Activated T-helper 2 cell treated with anti-CD3 and anti-CD28 coated beads, Interferon-gamma antibody, Interleukin-2, Interleukin-4, amounts not matched to agents 10 μg/mL and 5 μg/mL and 100 μg/mL, durations not matched to agents 14 hours and 24 hours and 36 hours (primary cell): ENCODE measurements at regions not wholly inside any gene's neighbourhood (a gene's known extent, or its start where the extent isn't known, plus 50 kb on each side); places are given as distances from the start of the nearest gene placed in this dataset.

Source experiments
- DNase-seq: peaks from one replicate; pipeline ENCODE4 v3.0.0; 2021; ENCODE audit warnings: low spot score
- H3K27ac Mint-ChIP-seq: one replicate; pipeline ENCODE4 v1.8.0; 2021; ENCODE audit warnings: mixed read lengths
- H3K27me3 Mint-ChIP-seq: one replicate; pipeline ENCODE4 v1.8.0; 2021; ENCODE audit warnings: low read depth, mixed read lengths
- H3K36me3 Mint-ChIP-seq: one replicate; pipeline ENCODE4 v1.8.0; 2021; ENCODE audit warnings: low read depth, mixed read lengths
- H3K4me1 Mint-ChIP-seq: one replicate; pipeline ENCODE4 v1.8.0; 2021; ENCODE audit warnings: low read depth, mixed read lengths
- H3K4me3 Mint-ChIP-seq: one replicate; pipeline ENCODE4 v1.8.0; 2021; ENCODE audit warnings: low read depth, mild to moderate bottlenecking, moderate library complexity, mixed read lengths
- H3K9me3 Mint-ChIP-seq: one replicate; pipeline ENCODE4 v1.8.0; 2021; ENCODE audit warnings: mixed read lengths
- intact Hi-C: fragments of 100-400 bp; cut with micrococcal nuclease; formaldehyde crosslinking; loops from one replicate; pipeline ENCODE4 v1.15.1; 2023

DNA sequence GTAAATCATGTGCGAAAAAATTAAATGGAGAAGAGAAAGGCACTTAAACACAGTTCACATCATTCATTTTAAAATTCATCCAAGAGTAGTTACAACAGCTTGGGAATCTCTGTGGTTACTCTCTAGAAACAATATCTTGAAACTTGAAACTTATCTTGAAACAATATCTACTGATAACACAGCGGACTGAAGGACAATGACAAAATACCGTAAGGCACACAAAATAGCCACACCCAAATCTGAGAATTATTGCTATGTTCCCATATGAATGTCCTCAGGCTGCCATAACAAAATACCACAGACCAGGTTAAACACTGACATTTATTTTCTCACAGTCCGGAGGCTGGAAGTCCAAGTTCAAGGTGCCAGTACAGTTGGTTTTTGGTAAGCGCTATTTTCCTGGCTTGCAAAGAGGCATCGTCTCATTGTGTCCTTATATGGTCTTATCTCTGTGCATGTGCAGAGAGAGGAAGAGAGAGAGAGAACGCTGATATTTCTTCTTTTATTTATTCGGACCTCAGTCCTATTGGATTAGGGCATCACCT, 122.5 kb upstream of the BTBD3 start:
- Mint-ChIP-seq H3K27me3 (no peaks in the 10 kb centered on the region), H3K9me3 (no peaks in the 10 kb centered on the region), H3K4me3 (no peak overlapping the region), H3K27ac (no peak overlapping the region), H3K4me1 (no peaks in the 10 kb centered on the region), H3K36me3 (no peaks in the 10 kb centered on the region)
- intact Hi-C loops = no loop called here
- no peak for DNase-seq

DNA sequence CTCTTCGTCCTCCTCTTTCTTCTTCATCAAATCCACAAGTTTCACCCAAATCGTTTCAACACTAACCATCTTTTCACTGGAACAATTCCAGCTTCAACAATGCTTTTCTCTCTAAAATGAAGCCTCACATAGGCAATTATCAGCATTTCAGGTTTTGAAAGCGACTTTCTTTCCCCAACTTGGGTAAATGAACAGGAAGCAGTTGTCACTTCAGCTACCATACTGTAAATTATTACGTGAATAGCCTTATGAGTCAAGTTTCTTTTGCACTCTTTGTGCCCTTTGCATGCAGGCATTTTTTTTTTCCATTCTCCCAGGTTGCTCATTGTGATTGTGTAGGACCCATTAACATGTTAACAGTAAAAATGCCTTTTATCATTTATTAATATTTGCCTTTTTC, 121.7 kb upstream of the BTBD3 start:
- Mint-ChIP-seq H3K4me1 (no peaks in the 10 kb centered on the region), H3K9me3 (no peaks in the 10 kb centered on the region), H3K36me3 (no peaks in the 10 kb centered on the region), H3K27me3 (no peaks in the 10 kb centered on the region), H3K27ac (no peak overlapping the region), H3K4me3 (no peak overlapping the region)
- intact Hi-C loops = no loop called here
- no peak for DNase-seq

DNA sequence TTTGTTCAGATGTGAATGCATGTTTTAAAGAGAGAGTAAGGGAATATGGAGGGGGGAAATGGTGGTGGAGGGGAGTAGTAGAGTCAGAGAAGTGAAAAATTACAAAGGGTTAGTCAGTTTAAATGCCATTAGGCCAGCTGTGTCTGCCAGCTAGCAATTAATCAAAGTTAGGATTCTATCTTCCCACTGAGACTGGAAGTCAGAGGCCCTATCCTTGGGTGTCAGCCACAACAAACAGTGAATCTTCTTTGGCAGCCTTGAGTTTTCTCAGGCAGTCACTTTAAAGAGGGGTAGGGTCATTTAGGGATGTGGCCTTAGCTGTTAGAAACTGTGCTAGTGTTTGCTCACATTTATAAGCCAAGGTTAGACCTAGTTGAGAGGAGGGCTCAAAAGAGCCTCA, 120.5 kb upstream of the BTBD3 start:
- Mint-ChIP-seq H3K9me3 (no peaks in the 10 kb centered on the region), H3K4me3 (no peak overlapping the region), H3K27ac (no peak overlapping the region), H3K27me3 (no peaks in the 10 kb centered on the region), H3K4me1 (no peaks in the 10 kb centered on the region), H3K36me3 (no peaks in the 10 kb centered on the region)
- intact Hi-C loops = no loop called here
- no peak for DNase-seq

DNA sequence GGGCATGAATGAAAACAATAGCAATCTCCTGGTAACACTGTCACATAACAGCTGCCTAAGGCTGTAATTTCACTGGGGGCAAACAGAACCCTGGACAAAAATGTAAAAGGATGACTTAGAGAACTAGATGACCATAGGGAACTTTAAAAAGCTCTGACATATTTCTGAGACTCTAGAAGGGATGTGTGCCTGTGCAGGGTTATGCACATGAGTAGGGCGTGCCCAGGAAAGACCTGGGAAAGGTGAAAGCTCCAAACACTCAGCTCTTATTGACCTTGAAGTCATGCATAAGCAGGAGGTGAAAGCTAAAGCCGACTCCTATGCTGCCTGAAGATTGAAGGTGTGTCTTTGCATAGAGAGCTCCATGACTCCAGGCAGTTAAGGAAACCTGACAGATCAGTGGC, 118.4 kb upstream of the BTBD3 start:
- DNase-seq = no peak
- Mint-ChIP-seq H3K4me3 (no peak overlapping the region), H3K27ac (no peak overlapping the region), H3K9me3 (no peaks in the 10 kb centered on the region), H3K36me3 (no peaks in the 10 kb centered on the region), H3K4me1 (no peaks in the 10 kb centered on the region), H3K27me3 (no peaks in the 10 kb centered on the region)
- intact Hi-C loops = no loop called here

DNA sequence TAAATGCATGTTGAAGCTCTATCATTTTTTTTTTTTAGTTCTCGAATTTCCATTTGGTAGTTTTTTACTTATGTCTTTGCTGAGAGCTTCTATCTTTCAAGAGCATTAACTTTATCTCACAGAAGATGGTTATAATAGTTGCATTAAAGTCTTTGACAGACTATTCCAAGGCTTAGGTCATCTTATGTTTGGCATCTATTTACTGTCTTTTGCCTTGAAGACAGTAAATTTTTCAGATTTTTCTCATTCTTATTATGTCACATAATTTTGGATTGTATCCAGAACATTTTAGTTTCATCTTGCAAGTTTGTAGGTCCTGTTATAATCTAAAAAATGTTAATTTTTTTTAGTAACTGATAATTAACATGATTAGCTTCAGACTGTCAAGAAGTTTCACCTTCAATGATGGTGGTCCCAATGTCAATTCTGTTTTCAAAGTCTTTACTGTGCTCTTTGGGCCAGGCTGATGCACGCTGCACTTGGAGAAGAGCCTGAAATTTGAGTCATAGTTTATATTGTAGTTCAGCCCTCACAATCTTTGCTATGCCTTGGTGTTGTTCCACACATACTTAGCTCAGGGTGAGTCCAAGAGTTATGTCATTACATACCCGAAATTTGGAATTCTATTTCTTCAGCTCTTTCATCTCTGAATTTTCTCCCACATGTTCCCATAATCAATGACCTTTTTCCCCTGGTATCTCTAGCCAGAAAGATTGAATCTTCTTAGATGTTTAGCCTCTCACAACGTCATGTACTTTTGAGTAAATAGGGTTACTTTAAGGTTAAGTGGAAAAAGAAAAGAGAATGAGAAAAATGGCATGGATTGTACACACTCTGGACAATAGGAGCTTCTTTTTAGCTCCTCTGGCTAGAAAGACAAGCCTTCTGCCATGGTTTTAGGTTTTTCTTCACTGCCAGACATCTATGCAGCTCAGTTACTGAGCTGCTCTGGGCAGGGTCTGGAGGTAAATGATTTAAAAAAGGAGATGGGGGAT, 110.3 kb upstream of the BTBD3 start:
- no peak for DNase-seq
- H3K27ac Mint-ChIP-seq = no peak overlapping the region
- H3K27me3 Mint-ChIP-seq = no peaks in the 10 kb centered on the region
- H3K4me1 Mint-ChIP-seq = no peaks in the 10 kb centered on the region
- intact Hi-C loops = no loop called here
- H3K36me3 Mint-ChIP-seq = no peaks in the 10 kb centered on the region
- H3K4me3 Mint-ChIP-seq = no peak overlapping the region
- no peaks in the 10 kb centered on the region for H3K9me3 Mint-ChIP-seq

- Mint-ChIP-seq H3K27me3 (no peaks in the 10 kb centered on the region), H3K9me3 (no peaks in the 10 kb centered on the region), H3K36me3 (no peaks in the 10 kb centered on the region), H3K4me1 (no peaks in the 10 kb centered on the region), H3K4me3 (no peak overlapping the region), H3K27ac (no peak overlapping the region)
- DNase-seq = no peak
- intact Hi-C loops = no loop called here
Observed at GRCh38 chr20:11808841-11809240, 108.9 kb upstream of the BTBD3 start.

DNA sequence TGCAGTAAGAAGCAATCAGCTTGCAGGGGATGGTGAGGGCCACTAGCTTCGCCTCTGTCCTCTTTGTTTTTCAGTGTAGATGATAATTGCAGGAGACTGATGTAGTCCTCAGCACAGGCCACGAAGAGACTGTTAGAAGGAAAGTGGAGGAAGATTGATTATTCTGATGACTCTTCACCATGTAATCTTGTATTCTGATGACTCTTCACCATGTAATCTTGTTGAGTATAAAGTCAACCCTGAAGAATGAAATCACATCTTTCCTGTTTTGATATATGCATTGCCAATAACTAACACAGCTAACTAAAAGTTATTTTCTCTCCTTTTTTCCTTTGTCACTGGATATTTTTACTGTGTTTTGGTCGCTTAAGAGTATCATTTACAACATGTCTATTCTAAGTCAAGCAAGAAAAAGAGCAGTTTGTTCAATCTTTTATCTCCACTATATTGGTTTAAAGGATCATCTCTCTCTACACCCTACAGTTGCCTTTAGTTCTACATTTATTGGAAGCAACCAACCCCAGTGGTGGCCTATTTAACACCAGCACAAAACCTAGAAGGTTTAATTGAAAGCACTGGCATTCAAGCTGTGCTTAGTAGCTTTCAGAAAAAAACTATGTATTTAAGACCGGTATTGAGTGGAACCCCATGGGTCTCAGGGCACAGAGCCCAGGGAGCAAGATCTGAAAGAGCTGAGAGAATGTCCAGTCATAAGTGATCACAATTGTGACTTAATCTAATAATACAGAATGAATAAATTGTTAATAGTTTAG, 107.2 kb upstream of the BTBD3 start:
- no peaks in the 10 kb centered on the region for H3K9me3 Mint-ChIP-seq

DNA sequence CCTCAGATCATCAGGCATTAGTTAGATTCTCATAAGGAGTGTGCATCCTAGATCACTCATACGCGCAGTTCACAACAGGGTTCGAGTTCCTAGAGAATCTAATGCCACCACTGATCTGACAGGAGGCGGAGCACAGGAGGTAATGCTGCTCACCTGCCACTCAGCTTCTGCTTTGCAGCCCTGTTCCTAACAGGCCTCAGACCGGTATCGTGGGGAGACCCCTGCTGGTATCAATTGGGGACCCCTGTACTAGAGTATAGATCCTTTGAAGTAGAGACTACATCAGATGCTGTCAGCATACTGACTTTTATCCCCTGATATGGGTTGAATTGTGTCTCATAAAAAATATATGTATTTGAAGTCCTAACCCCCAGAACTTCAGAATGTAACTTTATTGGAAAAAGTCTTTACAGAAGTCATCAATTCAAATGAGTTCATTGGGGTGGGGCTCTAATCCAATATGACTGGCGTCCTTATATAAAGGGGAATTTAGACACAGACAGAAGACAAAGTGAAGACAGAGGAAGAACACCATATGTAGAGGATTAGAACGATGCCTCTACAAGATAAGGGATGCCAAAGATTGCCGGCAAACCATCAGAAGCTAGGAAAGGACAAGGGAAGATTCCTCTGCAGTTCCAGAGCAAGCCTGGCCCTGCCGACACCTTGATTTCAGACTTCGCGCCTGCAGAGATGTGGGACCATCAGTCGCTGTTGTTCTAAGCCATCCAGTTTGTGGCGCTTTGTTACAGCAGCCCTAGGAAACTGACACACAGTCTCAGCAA, 104.4 kb upstream of the BTBD3 start:
- no peak overlapping the region for H3K27ac Mint-ChIP-seq
- no peaks in the 10 kb centered on the region for H3K36me3 Mint-ChIP-seq
- DNase-seq = no peak
- H3K9me3 Mint-ChIP-seq = no peaks in the 10 kb centered on the region
- no peak overlapping the region for H3K4me3 Mint-ChIP-seq
- H3K4me1 Mint-ChIP-seq = no peaks in the 10 kb centered on the region
- H3K27me3 Mint-ChIP-seq = no peaks in the 10 kb centered on the region
- intact Hi-C loops = no loop called here

More for the DNA sequence above, 107.2 kb upstream of the BTBD3 start:
- no peak for DNase-seq
- intact Hi-C loops = no loop called here
- H3K27me3 Mint-ChIP-seq = no peaks in the 10 kb centered on the region
- H3K27ac Mint-ChIP-seq = no peak overlapping the region
- H3K4me1 Mint-ChIP-seq = no peaks in the 10 kb centered on the region
- H3K4me3 Mint-ChIP-seq = no peak overlapping the region
- no peaks in the 10 kb centered on the region for H3K36me3 Mint-ChIP-seq

DNA sequence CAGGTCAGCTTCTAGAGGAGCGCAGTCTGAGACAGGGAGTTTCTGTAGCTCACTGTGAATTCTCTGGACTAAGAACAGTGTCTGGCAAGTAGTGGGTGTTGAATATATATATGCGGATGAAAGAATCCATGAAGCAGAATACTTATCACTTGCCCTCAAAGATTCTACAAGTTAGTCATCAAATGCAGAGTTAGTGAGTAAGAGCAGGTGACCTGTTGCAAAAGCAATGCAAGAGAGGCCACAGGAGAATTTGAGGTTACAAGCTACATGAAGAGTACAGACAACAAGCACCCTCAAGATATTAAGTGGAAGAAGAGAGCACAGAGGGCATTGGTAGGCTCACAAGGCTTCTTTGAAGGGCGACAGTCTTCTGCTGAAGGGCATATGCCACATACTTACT, 103.4 kb upstream of the BTBD3 start:
- Mint-ChIP-seq H3K9me3 (no peaks in the 10 kb centered on the region), H3K27me3 (no peaks in the 10 kb centered on the region), H3K4me1 (no peaks in the 10 kb centered on the region), H3K27ac (no peak overlapping the region), H3K36me3 (no peaks in the 10 kb centered on the region), H3K4me3 (no peak overlapping the region)
- intact Hi-C loops = no loop called here
- no peak for DNase-seq

DNA sequence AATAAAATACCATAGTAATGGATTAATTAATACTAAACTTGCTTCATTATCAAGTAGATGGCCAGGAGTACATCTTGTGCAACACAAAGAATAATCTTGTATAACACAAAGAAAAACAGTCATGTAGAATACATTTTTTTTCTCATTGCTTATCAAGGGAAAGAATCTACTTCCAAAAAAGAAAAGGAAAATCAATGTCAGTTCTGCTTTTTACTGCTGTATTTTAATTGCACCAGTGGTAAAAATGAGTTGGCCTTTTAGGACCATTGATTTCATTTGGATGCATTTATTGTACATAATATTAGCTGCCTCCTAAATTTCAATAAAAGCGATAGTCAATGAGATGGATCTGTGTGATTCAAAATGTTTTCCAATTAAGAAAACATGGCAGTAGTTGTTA, 96.9 kb upstream of the BTBD3 start:
- H3K9me3 Mint-ChIP-seq = no peaks in the 10 kb centered on the region
- no peaks in the 10 kb centered on the region for H3K36me3 Mint-ChIP-seq
- intact Hi-C loops = no loop called here
- no peaks in the 10 kb centered on the region for H3K27me3 Mint-ChIP-seq
- H3K4me1 Mint-ChIP-seq = no peaks in the 10 kb centered on the region
- DNase-seq = no peak
- H3K27ac Mint-ChIP-seq = no peak overlapping the region
- no peak overlapping the region for H3K4me3 Mint-ChIP-seq

DNA sequence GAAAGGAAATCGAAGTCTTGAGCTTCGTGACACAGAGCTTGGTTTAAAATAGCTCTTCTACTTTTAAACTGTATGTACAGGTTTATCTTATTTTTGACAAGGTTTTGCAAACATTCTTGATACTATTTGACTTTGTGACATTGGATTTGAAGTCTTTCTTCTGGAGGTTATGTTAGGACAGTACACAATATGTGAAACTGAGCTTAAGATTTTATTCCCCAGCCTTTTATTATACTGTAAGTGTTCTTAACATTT, 95.2 kb upstream of the BTBD3 start:
- Mint-ChIP-seq H3K4me3 (no peak overlapping the region), H3K9me3 (no peaks in the 10 kb centered on the region), H3K27me3 (no peaks in the 10 kb centered on the region), H3K27ac (no peak overlapping the region), H3K4me1 (no peaks in the 10 kb centered on the region), H3K36me3 (no peaks in the 10 kb centered on the region)
- intact Hi-C loops = no loop called here
- no peak for DNase-seq

DNA sequence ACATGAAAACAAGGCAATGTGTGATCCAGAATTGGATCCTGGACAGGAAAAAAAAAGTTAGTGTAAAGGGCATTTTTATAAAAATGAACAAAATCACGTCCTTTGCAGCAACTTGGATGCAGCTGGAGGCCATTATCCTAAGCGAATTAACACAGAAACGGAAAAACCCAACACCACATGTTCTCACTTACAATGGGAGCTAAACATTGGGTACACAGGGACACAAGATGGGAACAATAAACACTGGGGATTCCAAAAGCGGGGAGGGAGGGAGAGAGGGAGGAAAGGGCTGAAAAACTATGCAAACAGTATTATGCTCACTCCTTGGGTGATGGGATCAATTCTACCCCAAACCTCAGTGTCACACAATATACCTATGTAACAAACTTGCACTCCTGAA, 91.4 kb upstream of the BTBD3 start:
- H3K27me3 Mint-ChIP-seq = no peaks in the 10 kb centered on the region
- H3K4me1 Mint-ChIP-seq = no peaks in the 10 kb centered on the region
- H3K36me3 Mint-ChIP-seq = no peaks in the 10 kb centered on the region
- intact Hi-C loops = no loop called here
- no peaks in the 10 kb centered on the region for H3K9me3 Mint-ChIP-seq
- no peak overlapping the region for H3K27ac Mint-ChIP-seq
- no peak for DNase-seq
- no peak overlapping the region for H3K4me3 Mint-ChIP-seq

DNA sequence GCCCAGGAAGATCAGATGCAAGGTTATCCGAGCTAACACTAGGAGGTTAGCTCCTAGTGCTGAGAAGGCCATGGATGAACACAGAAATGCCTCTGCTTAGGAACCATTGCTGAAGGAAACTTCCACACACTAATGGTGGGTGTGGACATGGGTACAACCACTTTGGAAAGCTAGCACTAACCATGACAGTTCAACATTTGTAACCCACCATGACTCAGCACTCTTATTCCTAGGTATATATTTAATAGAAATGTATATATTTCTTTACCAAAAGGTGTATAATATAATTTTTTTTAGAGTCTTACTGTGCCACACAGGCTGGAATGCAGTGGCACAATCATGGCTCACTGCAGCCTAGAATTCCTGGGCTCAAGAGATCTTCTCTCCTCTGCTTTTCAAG, 85.3 kb upstream of the BTBD3 start:
- Mint-ChIP-seq H3K27me3 (no peaks in the 10 kb centered on the region), H3K4me3 (no peak overlapping the region), H3K9me3 (no peaks in the 10 kb centered on the region), H3K27ac (no peak overlapping the region), H3K36me3 (no peaks in the 10 kb centered on the region), H3K4me1 (no peaks in the 10 kb centered on the region)
- DNase-seq = no peak
- intact Hi-C loops = no loop called here
